T47D (cell line): ENCODE measurements at regions not wholly inside any gene's neighbourhood (a gene's known extent, or its start where the extent isn't known, plus 50 kb on each side); places are given as distances from the start of the nearest gene placed in this dataset.

Source experiments
- DNase-seq, 2 experiments: peaks; one replicate each; pipeline versions ENCODE4 v3.0.0 to v3.0.0-alpha.2; 2011 to 2012; ENCODE audit warnings: low read depth in 1 of 2, low spot score in 1 of 2
- JUND ChIP-seq: IDR thresholded peaks from 2 replicates; pipeline ENCODE4 v1.6.1; 2012; ENCODE audit warnings: low read depth
- in situ Hi-C: cut with HindIII; loops from 2 replicates; pipeline ENCODE4 v1.10.0; 2016; ENCODE audit warnings: low sequenced_read_pairs, low pct_unique_long_range_greater_than_20kb

DNA sequence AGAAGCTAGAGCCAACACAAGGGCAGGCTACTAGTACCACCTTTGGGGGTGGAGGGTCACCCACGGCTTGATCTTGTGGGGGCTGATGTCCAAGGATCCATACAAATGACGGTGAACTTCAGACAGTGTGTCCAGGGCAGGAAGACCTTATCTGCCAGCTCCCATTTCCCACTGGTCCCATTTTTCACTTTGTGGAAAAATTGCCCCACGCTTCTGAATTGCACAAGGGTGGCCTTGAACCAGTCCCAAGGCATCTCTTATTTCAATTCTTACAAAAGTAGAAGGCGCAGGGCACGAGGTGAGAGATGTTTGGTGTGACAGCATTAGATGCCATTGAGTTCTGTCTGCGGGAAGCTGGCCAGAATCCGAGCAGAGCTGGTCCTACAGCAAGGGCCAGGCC, 252.7 kb upstream of the CELF2 start:
- no peak for TF ChIP-seq JUND
- in situ Hi-C loops = no loop called here
- DNase-seq = no peak

DNA sequence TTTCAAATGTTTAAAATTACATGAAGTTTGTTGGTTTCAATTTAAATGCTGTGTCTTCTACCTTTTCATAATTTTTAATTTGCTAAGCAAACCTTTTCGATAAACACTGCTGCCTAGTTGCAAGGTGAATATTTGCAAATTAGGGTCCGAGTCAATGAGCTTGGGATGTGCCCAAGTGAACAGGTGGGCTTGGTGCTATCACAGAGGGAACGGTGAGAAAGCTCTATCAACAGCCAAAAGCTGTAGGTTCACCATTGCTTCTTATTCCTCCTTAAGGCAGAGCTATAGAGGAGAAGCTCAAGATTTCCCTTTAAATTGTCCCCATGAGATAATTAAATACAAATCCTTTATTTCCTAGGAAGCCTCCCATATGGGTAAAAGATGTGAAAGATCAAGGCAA, 245.3 kb upstream of the CELF2 start:
- TF ChIP-seq JUND = no peak
- no peak for DNase-seq
- in situ Hi-C loops = no loop called here

DNA sequence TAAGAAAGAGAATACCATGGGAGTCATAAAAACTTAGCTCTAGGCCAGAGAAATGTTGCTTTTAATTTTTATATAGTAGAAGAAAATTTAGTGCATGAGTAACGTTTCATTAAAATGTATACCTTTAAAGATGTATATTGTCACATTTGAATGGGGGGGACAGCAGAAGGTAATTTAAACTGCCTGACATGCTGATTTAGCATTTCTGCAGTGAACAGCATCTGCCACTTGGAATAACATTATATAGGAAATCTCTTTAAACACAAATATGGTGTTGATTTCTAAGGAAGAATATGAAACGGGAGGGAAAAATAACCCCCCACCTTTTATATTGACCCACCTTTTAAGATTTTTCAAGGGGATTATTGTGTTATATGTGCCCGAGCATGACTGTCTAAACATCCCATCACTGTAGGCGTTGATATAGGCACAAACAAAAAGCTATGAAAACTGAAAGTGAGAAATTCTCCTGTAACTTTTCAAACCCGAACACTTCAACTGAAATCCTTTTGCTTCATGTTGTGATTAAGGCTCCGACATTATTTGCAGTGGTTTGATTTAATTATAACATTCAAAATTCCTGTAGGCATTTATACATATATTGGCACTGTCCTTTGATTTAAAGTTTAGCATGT, 244.7 kb upstream of the CELF2 start:
- no peak for DNase-seq
- TF ChIP-seq JUND = no peak
- in situ Hi-C loops = no loop called here

DNA sequence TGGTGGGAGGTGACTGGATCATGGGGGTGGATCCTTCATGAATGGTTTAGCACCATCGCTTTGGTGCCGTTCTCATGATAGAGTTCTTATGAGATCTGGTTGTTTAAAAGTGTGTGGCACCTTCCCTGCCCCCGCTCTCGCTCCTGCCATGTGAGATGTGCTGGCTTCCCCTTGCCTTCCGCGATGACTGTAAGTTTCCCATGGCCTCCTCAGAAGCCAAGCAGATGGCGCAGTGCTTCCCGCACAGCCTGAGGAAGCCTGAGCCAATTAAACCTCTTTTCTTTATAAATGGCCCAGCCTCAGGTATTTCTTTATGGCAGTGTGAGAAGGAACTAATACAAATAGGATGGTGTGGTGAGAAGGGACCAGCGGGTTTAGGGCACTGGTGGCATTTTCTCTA, 243.3 kb upstream of the CELF2 start:
- in situ Hi-C loops = no loop called here
- DNase-seq = no peak
- no peak for TF ChIP-seq JUND

DNA sequence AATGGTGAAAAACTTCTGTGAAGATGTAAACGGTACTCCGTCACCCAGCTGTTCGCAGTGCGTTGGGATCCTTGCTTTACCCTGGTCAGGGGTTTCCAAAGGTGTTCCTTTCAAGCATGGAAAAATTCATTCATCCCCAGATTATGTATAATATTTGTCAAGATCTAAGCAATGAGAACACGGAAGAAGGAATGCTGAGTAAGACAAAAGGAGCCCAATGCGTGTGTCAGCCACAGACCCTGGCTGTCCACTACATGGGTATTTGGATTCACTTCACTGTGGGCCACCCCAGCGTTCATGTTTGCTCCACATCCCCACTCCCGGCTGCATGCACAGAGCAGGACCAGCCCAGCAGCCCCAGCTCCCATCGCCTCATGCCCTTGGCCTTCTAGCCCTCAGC, 241.3 kb upstream of the CELF2 start:
- no peak for DNase-seq
- no peak for TF ChIP-seq JUND
- in situ Hi-C loops = no loop called here

DNA sequence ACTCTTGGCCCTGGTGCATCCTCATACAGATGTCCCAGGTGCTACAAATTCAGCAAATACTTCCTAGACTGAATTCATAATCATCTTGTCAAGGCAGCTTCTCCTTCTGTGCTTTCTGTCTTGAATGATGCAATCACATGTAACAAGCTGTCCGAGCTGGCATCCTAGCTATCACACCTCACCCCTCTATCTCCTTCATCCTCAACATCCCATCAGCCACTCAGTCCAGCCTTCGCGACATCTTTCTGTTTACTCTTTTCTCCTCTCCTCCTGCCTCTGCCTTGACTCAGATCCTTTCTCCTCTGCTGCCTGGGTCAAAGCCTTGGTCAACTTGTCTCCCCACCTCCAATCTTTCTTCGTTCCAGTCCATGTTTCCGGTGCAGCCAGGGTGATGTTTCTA, 240.4 kb upstream of the CELF2 start:
- no peak for TF ChIP-seq JUND
- DNase-seq = no peak
- in situ Hi-C loops = no loop called here

DNA sequence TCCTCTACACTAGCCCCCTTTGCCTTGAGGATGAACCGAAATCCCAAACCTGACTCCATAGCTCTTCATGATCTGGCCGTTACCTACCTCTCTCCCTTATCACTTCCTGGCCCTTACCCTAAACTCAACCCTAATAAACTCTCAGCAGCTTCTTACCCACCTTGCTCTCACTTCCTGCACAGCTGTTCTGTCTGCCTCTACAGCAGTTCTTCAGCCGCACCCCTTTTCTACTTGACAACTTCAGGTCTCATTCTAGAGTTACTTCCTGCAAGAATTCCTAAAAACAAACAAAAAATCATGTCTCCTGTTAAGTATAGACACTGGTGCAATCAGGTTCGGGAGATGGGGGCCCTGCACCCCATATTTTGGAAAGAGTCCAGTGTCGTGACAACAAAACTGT, 239.9 kb upstream of the CELF2 start:
- DNase-seq = no peak
- TF ChIP-seq JUND = no peak
- in situ Hi-C loops = no loop called here

DNA sequence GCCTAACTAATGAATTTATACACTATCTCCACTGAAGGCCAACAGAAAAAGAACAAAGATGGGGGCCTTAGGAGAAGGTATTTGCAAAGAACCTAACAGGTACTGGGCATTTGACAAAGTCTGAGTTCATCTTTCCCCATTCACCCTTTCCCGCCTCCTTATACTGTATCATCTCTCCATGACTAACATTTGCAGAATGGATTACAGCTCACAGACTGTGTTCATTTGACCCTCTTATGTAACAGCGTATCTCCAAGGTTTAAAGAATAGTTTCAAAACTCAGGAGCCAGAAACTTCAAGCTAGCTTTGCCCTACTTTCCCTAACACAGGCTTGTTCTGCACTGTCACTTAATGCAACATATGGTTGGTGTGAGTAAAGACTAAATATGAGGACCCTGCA, 238.7 kb upstream of the CELF2 start:
- DNase-seq = no peak
- in situ Hi-C loops = no loop called here
- no peak for TF ChIP-seq JUND

DNA sequence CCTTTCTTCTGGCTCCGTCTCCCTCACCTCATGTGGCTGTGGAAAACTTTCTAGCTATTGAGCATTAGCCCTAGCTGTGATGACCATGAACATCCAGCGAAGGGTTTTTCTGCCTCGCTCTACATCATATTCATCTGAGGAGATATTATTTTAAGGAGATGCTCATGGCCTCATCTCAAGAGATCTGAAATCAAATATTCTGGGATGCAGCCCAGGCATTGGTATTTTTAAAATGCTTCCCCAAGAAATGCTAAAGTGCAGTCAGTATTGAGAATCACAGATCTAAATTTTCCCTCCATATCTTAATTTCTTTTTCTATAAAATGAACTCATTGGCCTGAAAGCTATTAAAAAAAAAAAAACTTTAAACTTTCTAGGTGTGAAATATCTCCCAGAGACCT, 238.2 kb upstream of the CELF2 start:
- in situ Hi-C loops = no loop called here
- no peak for DNase-seq
- TF ChIP-seq JUND = no peak

DNA sequence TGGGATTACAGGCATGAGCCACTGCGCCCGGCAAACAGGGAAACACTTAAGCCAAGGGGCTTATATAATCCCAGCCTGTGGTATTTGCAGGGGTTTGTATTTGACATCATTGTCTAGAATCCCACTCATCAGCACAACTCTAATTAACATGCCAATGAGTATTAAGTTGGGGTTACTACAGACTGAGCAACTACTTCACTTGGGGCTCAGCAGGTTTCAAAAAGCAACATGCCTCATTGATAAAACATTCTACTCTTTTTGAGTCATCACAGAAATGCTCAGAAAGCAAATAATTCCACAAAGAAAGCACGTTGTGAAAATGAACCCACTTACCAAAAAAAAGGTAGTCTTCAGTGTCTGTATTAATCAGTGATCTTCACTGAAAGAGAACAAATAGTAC, 236.9 kb upstream of the CELF2 start:
- in situ Hi-C loops = no loop called here
- no peak for DNase-seq
- TF ChIP-seq JUND = no peak

DNA sequence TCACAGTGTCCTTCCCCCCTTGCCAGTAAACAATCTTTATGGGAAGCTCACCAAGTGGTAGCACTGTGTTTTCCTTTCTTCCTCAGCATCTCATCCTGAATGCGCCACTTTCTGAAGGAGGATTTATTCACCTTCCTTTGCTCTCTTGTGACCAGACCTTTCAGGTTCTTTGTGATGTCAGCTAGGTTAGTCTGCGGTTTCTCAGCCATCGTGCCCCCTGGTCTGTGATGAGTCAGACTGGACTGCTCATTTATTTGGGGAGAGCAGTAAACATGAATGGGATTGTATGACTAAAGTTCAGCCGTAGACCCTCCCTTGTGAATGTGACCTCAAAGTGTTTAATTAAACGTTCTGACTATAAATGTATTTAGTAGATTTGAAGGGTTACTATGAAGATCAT, 235.1 kb upstream of the CELF2 start:
- no peak for DNase-seq
- no peak for TF ChIP-seq JUND
- in situ Hi-C loops = no loop called here

DNA sequence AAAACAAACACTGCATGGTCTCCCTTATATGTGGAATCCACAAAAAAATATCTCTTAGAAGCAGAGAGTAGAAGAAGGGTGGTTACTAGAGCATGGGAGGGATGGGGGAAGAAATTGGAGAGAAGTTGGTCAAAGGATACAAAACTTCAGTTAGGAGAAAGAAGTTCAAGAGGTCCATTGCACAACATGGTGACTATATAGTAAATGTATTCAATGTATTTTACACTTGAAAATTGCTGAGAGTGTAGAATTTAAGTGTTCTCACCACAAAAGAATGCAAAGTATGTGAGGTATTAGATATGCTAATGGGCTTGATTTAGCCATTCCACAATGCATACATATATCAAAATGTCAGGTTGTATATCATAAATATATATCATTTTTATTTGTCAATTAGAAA, 232.0 kb upstream of the CELF2 start:
- no peak for DNase-seq
- TF ChIP-seq JUND = no peak
- in situ Hi-C loops = no loop called here

DNA sequence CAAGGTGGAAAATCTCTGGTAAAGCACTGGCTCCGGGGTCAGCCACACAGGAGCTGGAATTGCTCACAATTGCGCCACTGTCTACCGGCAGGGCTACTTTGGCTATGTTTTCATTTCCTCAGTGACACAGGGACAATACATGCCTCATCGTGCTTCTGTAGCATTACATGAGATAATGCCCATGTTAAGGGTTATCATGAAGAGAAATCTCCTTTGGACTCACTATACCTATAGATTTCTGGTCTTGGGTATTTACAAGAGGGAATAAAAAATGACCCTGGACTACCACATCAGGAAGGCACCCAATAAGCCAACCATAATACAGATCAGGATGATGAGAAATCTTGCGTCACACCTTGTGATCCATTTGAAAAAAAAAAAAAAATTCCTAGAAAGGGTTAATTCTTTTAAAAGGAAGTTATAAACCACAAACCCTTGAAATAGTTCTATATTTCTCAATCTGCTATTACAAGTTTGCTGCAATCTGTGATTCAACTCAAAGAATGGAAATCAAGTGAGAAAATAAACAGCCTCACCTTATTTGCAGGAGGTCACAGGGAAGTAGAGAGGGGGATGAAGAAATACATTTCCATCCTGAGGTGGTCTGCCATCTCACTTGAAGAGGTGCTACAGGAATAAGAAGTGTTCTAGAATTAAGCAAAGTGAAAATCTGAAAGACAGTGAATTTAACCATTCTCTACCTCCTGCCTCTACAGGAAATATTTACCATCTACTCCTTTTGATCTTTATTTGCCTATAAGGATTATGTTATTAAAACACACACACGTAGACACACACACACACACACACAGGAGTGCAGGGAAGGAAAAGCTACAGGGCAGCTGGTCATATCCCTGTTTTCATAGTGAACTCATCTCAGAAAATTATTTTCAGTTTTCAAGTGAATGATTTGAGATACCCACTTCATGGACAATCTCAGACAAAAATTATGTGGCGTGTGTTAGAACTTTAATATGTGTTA, 231.3 kb upstream of the CELF2 start:
- in situ Hi-C loops = no loop called here
- no peak for DNase-seq
- TF ChIP-seq JUND = no peak
